GM23248 (cell line): ENCODE measurements at regions not wholly inside any gene's neighbourhood (a gene's known extent, or its start where the extent isn't known, plus 50 kb on each side); places are given as distances from the start of the nearest gene placed in this dataset.

Experiments
- EZH2 ChIP-seq: fragments of 200-600 bp; sonication (generic); IDR thresholded peaks from 2 replicates; pipeline ENCODE4 v1.6.1; 2018; ENCODE audit warnings: antibody characterized with exemption, mild to moderate bottlenecking; ENCODE audit not compliant: insufficient read depth, poor library complexity, severe bottlenecking
- EZH2phosphoT487 ChIP-seq: fragments of 200-600 bp; sonication (generic); IDR thresholded peaks from 2 replicates; pipeline ENCODE4 v1.6.1; 2018; ENCODE audit warnings: antibody characterized with exemption, moderate library complexity, mild to moderate bottlenecking, low read depth; ENCODE audit not compliant: insufficient read depth

DNA sequence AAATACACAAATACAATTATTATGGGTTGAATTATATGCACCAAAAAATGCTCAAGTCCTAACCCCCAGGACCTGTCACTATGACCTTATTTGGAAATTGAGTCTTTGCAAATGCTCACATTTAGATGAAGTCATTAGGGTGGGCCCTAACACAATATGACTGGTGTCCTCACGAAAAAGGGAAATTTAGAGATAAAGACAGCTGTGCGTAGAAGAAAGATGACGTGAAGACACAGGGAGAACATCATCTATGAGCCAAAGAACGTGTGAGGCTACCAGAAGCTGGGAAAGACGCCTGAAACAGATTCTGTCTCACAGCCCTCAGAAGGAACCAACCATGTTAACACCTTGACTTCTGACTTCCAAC is 259.2 kb downstream of the EMP1 start:
- TF ChIP-seq EZH2phosphoT487 (no peak), EZH2 (no peak)
